G401.6 (cell line): ENCODE measurements at regions not wholly inside any gene's neighbourhood (a gene's known extent, or its start where the extent isn't known, plus 50 kb on each side); places are given as distances from the start of the nearest gene placed in this dataset.

Experiments used
- FAIRE-seq: peaks from 2 replicates; lab custom pipeline; 2012; peaks lifted over from hg19 to GRCh38; lab: Jason Lieb, UNC

DNA sequence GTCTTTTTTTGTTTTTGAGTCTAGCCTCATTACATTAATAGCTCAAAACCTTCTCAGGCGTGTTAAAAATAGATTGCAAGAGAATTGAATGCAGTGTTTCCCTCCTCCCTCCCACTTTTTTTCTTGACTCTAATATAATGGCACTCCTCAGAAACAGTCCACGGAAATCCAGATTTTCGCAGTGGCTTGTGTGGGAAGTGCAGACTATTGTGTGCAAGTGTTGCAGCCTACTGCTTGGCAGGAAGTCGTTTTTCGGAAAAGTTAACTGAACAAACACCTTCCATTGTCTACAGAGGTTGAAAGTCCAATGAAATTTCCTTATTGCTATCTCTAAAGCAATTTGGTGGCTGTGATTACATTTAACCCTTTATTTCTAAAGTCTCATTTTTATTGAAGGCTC lies 147.9 kb upstream of the E2F7 start:
- FAIRE-seq = no peak

- no peak for FAIRE-seq
Measured at GRCh38 chr12:77210724-77211123, 145.4 kb upstream of the E2F7 start.

- FAIRE-seq = no peak
Measured at GRCh38 chr12:77204083-77204482, 138.7 kb upstream of the E2F7 start.

GRCh38 chr12:77202457-77203060 lies 137.2 kb upstream of the E2F7 start:
- no peak for FAIRE-seq

- no peak for FAIRE-seq
Measured at GRCh38 chr12:77189901-77190416, 124.6 kb upstream of the E2F7 start.

- FAIRE-seq = no peak
Measured at GRCh38 chr12:77189458-77189857, 124.1 kb upstream of the E2F7 start.

GRCh38 chr12:77179515-77179914 lies 114.1 kb upstream of the E2F7 start:
- no peak for FAIRE-seq

GRCh38 chr12:77167801-77168200 lies 102.4 kb upstream of the E2F7 start:
- no peak for FAIRE-seq

GRCh38 chr12:77166696-77167095 lies 101.3 kb upstream of the E2F7 start:
- FAIRE-seq = no peak

GRCh38 chr12:77163074-77164038 lies 98.0 kb upstream of the E2F7 start:
- no peak for FAIRE-seq

DNA sequence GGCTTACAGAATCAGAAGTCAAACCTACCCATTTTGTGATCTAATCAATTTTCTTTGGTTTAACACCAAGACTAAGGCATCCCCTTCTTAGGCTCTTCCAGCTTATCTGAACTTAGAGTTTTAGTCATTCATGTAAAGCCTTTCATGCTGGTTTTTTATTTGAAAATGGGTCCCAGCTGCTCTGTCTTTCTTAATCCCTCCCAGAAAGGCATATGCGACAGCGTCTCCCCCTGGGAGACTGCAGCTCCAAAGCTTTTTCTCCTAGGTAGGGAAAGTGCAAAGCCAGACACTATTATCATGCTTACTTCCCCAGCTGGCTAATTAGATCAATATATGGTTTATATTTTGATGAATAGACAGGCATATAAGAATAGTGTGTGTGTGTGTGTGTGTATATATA lies 96.6 kb upstream of the E2F7 start:
- FAIRE-seq = no peak

- FAIRE-seq = no peak
Measured at GRCh38 chr12:77160931-77161330, 95.6 kb upstream of the E2F7 start.

DNA sequence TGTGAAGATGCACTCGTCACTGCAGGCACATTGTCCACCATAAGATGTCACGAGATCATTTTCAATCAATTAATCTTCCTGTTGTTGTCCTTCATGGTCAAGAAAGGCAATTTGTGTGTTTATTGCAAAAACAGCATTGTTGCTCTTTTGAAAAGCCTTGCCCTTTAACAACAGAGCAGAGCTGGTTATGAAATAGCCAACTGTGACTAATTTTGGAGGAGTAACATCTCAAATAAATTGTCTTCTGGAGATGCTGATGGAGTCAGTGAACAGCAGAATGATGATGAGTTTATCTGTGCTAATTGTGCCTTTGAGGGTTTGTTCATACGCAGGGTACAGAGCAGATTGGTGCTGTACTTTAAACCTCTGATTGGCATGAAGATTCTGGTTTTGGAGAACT lies 88.3 kb upstream of the E2F7 start:
- FAIRE-seq = no peak

DNA sequence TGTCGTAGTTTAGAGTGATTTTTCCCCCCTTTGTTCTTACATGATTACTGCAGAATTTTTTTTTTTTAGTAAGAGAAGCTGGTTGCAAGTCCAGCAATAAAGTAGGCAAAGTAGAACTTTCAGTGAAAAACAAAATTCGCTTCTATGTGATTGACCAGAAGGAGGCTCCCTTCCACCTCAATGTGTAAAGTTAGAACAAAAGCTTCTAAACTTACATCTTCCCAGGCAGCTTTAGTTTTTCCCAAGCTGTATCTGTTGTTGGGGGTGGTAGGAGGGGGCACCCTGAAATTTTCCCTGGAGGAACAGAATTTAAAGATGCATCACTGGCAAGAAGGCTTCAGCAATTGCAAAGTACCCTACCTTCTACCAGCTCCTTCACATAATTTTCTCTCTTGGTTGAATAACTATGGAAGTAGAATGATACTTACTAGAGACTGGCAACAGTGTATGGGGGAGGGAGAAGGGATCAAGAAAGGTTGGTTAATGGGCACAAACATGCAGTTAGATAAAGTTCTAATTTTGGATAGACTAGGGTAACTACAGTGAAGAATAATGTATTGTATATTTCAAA lies 87.3 kb upstream of the E2F7 start:
- no peak for FAIRE-seq

DNA sequence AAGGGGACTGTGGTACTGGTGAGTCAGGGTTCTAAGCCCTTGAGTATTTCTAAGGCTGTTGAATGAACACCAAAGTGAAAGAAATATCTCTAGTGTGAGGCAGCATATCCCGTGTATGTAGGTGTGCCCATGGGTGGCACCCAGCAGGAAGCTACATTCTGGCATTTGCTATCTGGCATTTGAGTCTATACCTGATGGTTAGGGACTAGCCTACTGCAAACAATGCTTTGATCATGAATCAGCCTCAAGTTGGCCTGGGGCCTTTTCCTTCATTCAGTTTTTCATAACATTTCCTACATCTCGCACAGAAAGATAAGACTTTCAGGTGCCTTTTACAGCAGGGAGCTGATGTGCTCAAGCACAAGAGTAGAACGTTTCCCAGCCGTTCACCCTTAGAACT lies 85.7 kb upstream of the E2F7 start:
- no peak for FAIRE-seq

- FAIRE-seq = no peak
Measured at GRCh38 chr12:77133566-77133965, 68.2 kb upstream of the E2F7 start.

DNA sequence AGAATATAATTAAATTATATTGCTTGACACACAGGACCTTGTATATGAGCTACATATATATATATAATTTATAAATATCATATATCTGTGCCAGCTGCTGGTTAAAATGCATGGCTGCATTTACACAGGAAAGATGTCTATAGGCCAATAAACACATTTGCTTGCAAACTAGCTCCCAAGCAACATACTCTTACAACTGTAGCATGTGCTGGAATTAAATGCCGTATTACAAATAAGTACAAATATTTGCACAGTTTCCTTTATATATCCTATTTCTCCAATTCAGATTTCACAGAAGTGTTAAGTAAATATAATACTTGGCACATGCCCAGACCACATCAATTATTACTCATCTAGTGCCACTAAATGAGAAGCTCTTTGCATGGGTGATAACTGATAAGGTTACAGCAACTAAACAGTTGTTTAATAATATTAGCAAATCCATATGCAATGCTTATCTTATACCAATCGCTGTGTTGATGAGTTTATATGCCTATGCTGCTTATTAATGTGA lies 66.7 kb upstream of the E2F7 start:
- FAIRE-seq = no peak

- no peak for FAIRE-seq
Measured at GRCh38 chr12:77130193-77130592, 64.8 kb upstream of the E2F7 start.

- no peak for FAIRE-seq
Measured at GRCh38 chr12:77124767-77125166, 59.4 kb upstream of the E2F7 start.

DNA sequence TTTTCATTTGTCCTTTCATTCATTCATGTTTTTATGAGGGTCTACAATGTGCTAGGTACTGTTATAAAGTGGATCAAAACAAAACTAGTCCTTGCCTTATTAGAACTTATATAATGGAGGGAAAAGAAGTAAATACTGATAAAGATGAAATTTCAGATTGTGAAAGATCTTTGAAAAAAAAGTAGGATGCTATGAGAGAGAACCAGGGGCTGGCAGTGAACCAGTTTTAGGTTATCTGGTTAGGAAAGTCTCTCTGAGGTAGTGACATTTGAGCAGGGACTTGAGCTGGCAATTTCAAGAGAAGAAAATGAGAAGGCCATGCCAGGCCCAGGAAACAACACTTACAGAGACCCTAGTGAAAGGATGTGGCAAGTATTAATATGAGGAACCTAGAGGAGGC lies 57.3 kb upstream of the E2F7 start:
- FAIRE-seq = no peak

DNA sequence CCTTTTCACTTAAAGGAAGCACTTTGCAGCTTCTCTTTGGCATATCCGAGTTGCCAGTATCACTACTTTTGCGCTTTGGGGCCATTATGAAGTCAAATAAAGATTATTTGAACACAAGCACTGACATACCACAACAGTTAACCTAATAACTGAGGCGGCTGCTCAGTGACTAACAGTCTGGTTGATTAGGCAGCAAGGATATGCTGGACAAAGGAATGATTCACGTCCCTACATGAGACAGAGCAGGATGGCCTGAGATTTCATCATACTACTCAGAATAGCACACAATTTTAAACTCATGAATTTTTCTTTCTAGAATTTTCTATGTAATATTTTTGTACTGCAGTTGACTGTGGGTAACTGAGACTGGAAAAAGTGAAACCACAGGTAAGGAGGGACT lies 56.9 kb upstream of the E2F7 start:
- no peak for FAIRE-seq

DNA sequence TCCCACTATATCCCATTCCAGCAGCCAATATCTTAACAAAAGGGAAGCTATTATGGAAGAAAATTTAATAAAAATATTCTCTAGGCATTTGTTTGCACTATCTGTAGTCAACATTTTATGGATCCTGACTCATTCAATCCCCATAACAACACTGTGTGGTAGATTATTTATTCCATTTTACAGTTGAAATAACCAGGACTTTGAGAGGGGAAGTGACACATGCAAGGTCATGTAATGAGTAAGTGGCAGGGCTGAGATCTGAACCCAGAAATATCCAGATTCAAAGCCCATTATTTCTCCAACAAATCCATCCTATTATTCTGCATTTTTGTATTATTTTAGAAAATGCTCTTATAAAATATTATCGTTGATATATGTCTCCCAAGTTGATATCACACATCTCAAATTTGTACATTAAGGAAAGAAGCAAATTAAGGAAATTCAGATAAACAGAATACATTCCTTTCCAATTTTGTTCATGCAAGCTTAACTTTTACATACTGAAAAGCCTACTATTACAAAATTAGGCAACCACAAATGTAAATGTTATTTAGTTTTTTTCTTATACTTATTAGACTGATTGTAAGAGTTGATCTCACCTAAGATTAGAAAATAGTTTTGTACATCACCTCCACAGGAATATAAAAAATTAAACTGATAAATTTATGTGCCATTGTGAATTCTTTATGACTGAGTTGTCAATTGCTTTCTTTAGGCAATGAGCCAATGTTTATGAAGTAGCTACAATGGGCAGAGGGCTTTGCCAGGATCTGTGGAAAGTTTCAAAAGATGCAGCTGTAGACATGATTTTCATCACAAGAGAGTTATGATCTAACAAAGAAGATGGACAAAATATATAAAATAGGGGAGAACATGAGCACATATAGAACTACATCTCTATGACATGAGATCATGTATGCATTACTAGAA lies 55.1 kb upstream of the E2F7 start:
- FAIRE-seq = no peak
